Endothelial cell of umbilical vein (primary cell): ENCODE measurements at regions not wholly inside any gene's neighbourhood (a gene's known extent, or its start where the extent isn't known, plus 50 kb on each side); places are given as distances from the start of the nearest gene placed in this dataset.

ENCODE experiments used
- BruUV-seq: library from RNA; stranded (reverse); fragments of 400-500 nt; replicated peaks from 2 replicates; lab custom pipeline; 2021; lab: Mats Ljungman, UMichigan
- CTCF ChIA-PET: fragments of 300-600, 350-600 bp; sonication (Branson Sonifier 250); formaldehyde crosslinking; loops from one replicate; lab custom pipeline; 2021; ENCODE audit warnings: antibody characterized with exemption, inconsistent platforms; lab: Charles Lee
- POLR2A ChIA-PET: fragments of 300-600, 350-600 bp; sonication (Branson Sonifier 250); formaldehyde crosslinking; loops from one replicate; lab custom pipeline; 2021; ENCODE audit warnings: antibody characterized with exemption, inconsistent platforms; lab: Charles Lee
- DNase-seq: peaks from one replicate; pipeline ENCODE4 v3.0.0-alpha.2; 2011; ENCODE audit warnings: low read depth, low spot score
- FAIRE-seq: peaks from 2 replicates; lab custom pipeline; 2011; peaks lifted over from hg19 to GRCh38; lab: Jason Lieb, UNC
- H2AFZ ChIP-seq: 2 replicates; pipeline ENCODE4 v1.6.0; 2012; ENCODE audit warnings: low read depth, low read length, control low read depth, inconsistent platforms
- H3K27ac ChIP-seq: 2 replicates; pipeline ENCODE4 v1.5.1; 2011; ENCODE audit warnings: low read depth, mild to moderate bottlenecking, control low read depth, low read length, moderate library complexity; ENCODE audit not compliant: insufficient read depth
- H3K27me3 ChIP-seq, 2 experiments: 2 replicates each; pipeline versions ENCODE4 v1.6.0 to v1.6.1; 2011; ENCODE audit warnings: low read length in 2 of 2, mixed read lengths in 1 of 2; ENCODE audit not compliant: control insufficient read depth in 2 of 2, insufficient read depth in 2 of 2
- H3K36me3 ChIP-seq, 2 experiments: 2 replicates in 1 of 2; 3 replicates in 1 of 2; pipeline ENCODE4 v1.5.1; 2011; ENCODE audit warnings: low read length in 2 of 2, mild to moderate bottlenecking in 1 of 2, moderate library complexity in 1 of 2; ENCODE audit not compliant: control insufficient read depth in 2 of 2, insufficient read depth in 2 of 2; ENCODE audit errors: extremely low read depth in 1 of 2
- H3K4me1 ChIP-seq: 3 replicates; pipeline ENCODE4 v1.5.1; 2011; ENCODE audit warnings: mild to moderate bottlenecking, low read length; ENCODE audit not compliant: control insufficient read depth, insufficient read depth; ENCODE audit errors: extremely low read depth
- H3K4me2 ChIP-seq: 2 replicates; pipeline ENCODE4 v1.6.1; 2011; ENCODE audit warnings: low read length, control low read depth, mixed read lengths; ENCODE audit not compliant: insufficient read depth
- H3K4me3 ChIP-seq, 3 experiments: fragments of 200-600 bp in 1 of 3; sonication (generic), shearing (Covaris generic) in 1 of 3; replicated peaks in 1 of 3; 2 replicates each; pipeline ENCODE4 v1.5.1; 2011 to 2016; ENCODE audit warnings: control low read depth in 3 of 3, low read length in 3 of 3, mild to moderate bottlenecking in 2 of 3, inconsistent platforms in 1 of 3, low read depth in 1 of 3, moderate library complexity in 1 of 3; ENCODE audit not compliant: insufficient read depth in 1 of 3
- H3K79me2 ChIP-seq: 2 replicates; pipeline ENCODE4 v1.6.0; 2012; ENCODE audit warnings: low read length, inconsistent platforms; ENCODE audit not compliant: control insufficient read depth, insufficient read depth
- H3K9ac ChIP-seq: replicated peaks from 2 replicates; pipeline ENCODE3; 2011; ENCODE audit warnings: low read length, control low read depth; ENCODE audit not compliant: insufficient read depth; ENCODE audit errors: extremely low read depth
- H3K9me1 ChIP-seq: replicated peaks from 3 replicates; pipeline ENCODE4 v1.6.0; 2011; ENCODE audit warnings: mild to moderate bottlenecking, low read length; ENCODE audit not compliant: control insufficient read depth, insufficient read depth; ENCODE audit errors: extremely low read depth
- H3K9me3 ChIP-seq: replicated peaks from 2 replicates; pipeline ENCODE4 v1.5.1; 2012; ENCODE audit warnings: low read length, inconsistent platforms; ENCODE audit not compliant: control insufficient read depth, insufficient read depth
- H4K20me1 ChIP-seq: replicated peaks from 2 replicates; pipeline ENCODE3; 2011; ENCODE audit warnings: mild to moderate bottlenecking, low read length; ENCODE audit not compliant: control insufficient read depth, insufficient read depth; ENCODE audit errors: extremely low read depth
- CTCF ChIP-seq, 2 donors: IDR thresholded peaks; 1 replicate in 1 of 2; 2 replicates in 1 of 2; pipeline ENCODE4 v1.5.1; 2011; ENCODE audit warnings: low read length in 2 of 2, mild to moderate bottlenecking in 2 of 2, moderate library complexity in 2 of 2, control low read depth in 1 of 2, inconsistent platforms in 1 of 2, low read depth in 1 of 2; ENCODE audit not compliant: insufficient read depth in 1 of 2; ENCODE audit errors: extremely low read depth in 1 of 2
- EZH2 ChIP-seq: IDR thresholded peaks from 2 replicates; pipeline ENCODE4 v1.6.1; 2012; ENCODE audit warnings: borderline replicate concordance, low read depth, mild to moderate bottlenecking, moderate library complexity, low read length, inconsistent platforms; ENCODE audit not compliant: severe bottlenecking
- GATA2 ChIP-seq: IDR thresholded peaks from 2 replicates; pipeline ENCODE4 v1.7.0; 2011; ENCODE audit warnings: low read depth, mild to moderate bottlenecking, moderate library complexity, mixed read lengths, low read length; ENCODE audit not compliant: insufficient read length, insufficient read depth
- JUN ChIP-seq: IDR thresholded peaks from 2 replicates; pipeline ENCODE4 v1.6.1; 2011; ENCODE audit warnings: borderline replicate concordance, low read depth; ENCODE audit not compliant: insufficient read length, insufficient read depth
- MAX ChIP-seq: IDR thresholded peaks from 2 replicates; pipeline ENCODE4 v1.6.1; 2011; ENCODE audit not compliant: insufficient read depth, insufficient read length
- MYC ChIP-seq: IDR thresholded peaks from one replicate; pipeline ENCODE4 v1.6.1; 2011; ENCODE audit warnings: mild to moderate bottlenecking, low read depth, low read length
- dilution Hi-C: fragments of 300-500 bp; cut with MboI; formaldehyde crosslinking; loops from one replicate; pipeline ENCODE4 v1.15.0; 2019; ENCODE audit warnings: low sequenced_read_pairs; ENCODE audit not compliant: extremely low pct_ligation_motif_present
- intact Hi-C: fragments of 100-400 bp; cut with micrococcal nuclease; formaldehyde crosslinking; loops from one replicate; pipeline ENCODE4 v1.10.0; 2022

DNA sequence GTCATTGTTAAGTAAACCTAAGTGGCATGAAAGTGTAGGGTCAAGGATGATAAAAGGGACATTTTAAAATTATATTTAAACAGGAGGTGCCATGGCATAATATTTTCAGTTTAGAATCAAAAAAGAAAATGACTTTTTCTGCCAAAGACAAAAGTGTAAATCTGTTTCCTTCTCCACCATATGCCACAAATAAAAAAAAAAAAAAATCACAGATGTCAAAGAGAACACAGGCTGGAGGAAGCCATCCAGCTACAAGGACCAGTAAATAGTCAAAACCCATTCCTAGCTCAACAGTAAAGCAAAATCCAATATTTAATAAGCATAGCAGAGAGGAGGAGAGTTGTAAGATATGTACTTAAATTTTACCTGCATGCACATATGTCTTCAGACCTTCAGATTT lies 321.3 kb upstream of the TMEM229A start:
- FAIRE-seq (no peak), DNase-seq (no peak)
- H3K9me3 ChIP-seq, result peaks cover 3% of the 10 kb centered on the region
- H3K79me2 ChIP-seq, result no peaks in the 10 kb centered on the region
- no peak for TF ChIP-seq CTCF (IDR thresholded peaks at IDR 0.05; ENCODE audit: extremely low read depth in 1 of 2, insufficient read depth in 1 of 2, low read depth in 1 of 2, low read length in 2 of 2)
- no peak for TF ChIP-seq GATA2
- TF ChIP-seq MYC, result no peak
- TF ChIP-seq MAX, result no peak
- no peak for TF ChIP-seq EZH2
- no peak for TF ChIP-seq JUN
- no peaks in the 10 kb centered on the region for H3K9me1 ChIP-seq
- no TSS peak for BruUV-seq
- no peaks in the 10 kb centered on the region for H3K36me3 ChIP-seq
- no peaks in the 10 kb centered on the region for H4K20me1 ChIP-seq
- no peak overlapping the region for H3K4me3 ChIP-seq
- no peak overlapping the region for H3K27ac ChIP-seq
- H3K27me3 ChIP-seq, result no peaks in the 10 kb centered on the region
- dilution Hi-C loops, result no loop called here
- H2AFZ ChIP-seq, result no peak overlapping the region
- CTCF ChIA-PET, result no interaction called here
- H3K9ac ChIP-seq, result no peak overlapping the region
- intact Hi-C loops, result no loop called here
- POLR2A ChIA-PET, result no interaction called here
- no peak overlapping the region for H3K4me2 ChIP-seq
- H3K4me1 ChIP-seq, result no peaks in the 10 kb centered on the region

- DNase-seq (no peak), FAIRE-seq (no peak)
- intact Hi-C loops, result no loop called here
- H2AFZ ChIP-seq, result no peak overlapping the region
- no peaks in the 10 kb centered on the region for H3K4me1 ChIP-seq
- POLR2A ChIA-PET, result no interaction called here
- TF ChIP-seq MAX (no peak), JUN (no peak), GATA2 (no peak)
- no peak overlapping the region for H3K4me2 ChIP-seq
- H3K9ac ChIP-seq, result no peak overlapping the region
- CTCF ChIA-PET, result no interaction called here
- no peak overlapping the region for H3K27ac ChIP-seq
- no peaks in the 10 kb centered on the region for H3K9me1 ChIP-seq
- no peaks in the 10 kb centered on the region for H3K27me3 ChIP-seq
- H3K36me3 ChIP-seq, result no peaks in the 10 kb centered on the region
- no peak overlapping the region for H3K4me3 ChIP-seq
- no peaks in the 10 kb centered on the region for H4K20me1 ChIP-seq
- no TSS peak for BruUV-seq
- dilution Hi-C loops, result no loop called here
- peaks cover 3% of the 10 kb centered on the region for H3K9me3 ChIP-seq
- no peaks in the 10 kb centered on the region for H3K79me2 ChIP-seq
These were observed 319.1 kb upstream of the TMEM229A start for GRCh38 chr7:124351950-124352349.
